Panc1 (cell line): ENCODE measurements at regions not wholly inside any gene's neighbourhood (a gene's known extent, or its start where the extent isn't known, plus 50 kb on each side); places are given as distances from the start of the nearest gene placed in this dataset.
"Not testable (repeated sequence)": the region's sequence is repeated elsewhere in the genome, so short reads cannot be mapped to it uniquely, and the experiment has no call there.

ENCODE experiments used
- ATAC-seq: fragments of 200-7000 bp; cut with Tn5 transposase; 2 replicates; pipeline ENCODE4 v1.9.1; 2020; ENCODE audit warnings: mild to moderate bottlenecking, moderate library complexity
- BruUV-seq: library from RNA; stranded (reverse); fragments of 400-500 nt; replicated peaks from 2 replicates; lab custom pipeline; 2021; lab: Mats Ljungman, UMichigan
- CTCF ChIA-PET: fragments of 300-600 bp; sonication (Branson Sonifier 250); formaldehyde crosslinking; loops from one replicate; lab custom pipeline; 2022; ENCODE audit warnings: antibody characterized with exemption; lab: Charles Lee
- POLR2A ChIA-PET: fragments of 300-600 bp; sonication (Branson Sonifier 250); formaldehyde crosslinking; loops from one replicate; lab custom pipeline; 2022; ENCODE audit warnings: antibody characterized with exemption; lab: Charles Lee
- DNase-seq: peaks from one replicate; pipeline ENCODE4 v3.0.0-alpha.2; 2010; ENCODE audit warnings: low read depth, low spot score
- H3K27ac ChIP-seq: 2 replicates; pipeline ENCODE4 v1.5.1; 2011; ENCODE audit warnings: mild to moderate bottlenecking, low read length, inconsistent platforms
- H3K27me3 ChIP-seq: fragments of 200-500 bp; sonication (Bioruptor generic); 2 replicates; pipeline ENCODE4 v1.6.0; 2014; ENCODE audit warnings: low read length, inconsistent platforms; ENCODE audit not compliant: control insufficient read depth, insufficient read depth
- H3K36me3 ChIP-seq: fragments of 200-500 bp; sonication (Bioruptor generic); 2 replicates; pipeline ENCODE4 v1.5.1; 2014; ENCODE audit warnings: inconsistent platforms, mild to moderate bottlenecking, low read length, moderate library complexity; ENCODE audit not compliant: control insufficient read depth, insufficient read depth
- H3K4me1 ChIP-seq: 2 replicates; pipeline ENCODE4 v1.5.1; 2011; ENCODE audit warnings: inconsistent platforms, mild to moderate bottlenecking, low read length, moderate library complexity; ENCODE audit not compliant: control insufficient read depth, insufficient read depth
- H3K4me3 ChIP-seq, 2 experiments: 2 replicates each; pipeline ENCODE4 v1.5.1; 2011 to 2012; ENCODE audit warnings: low read depth in 2 of 2, low read length in 2 of 2, mild to moderate bottlenecking in 2 of 2, inconsistent platforms in 1 of 2, moderate library complexity in 1 of 2
- H3K9me3 ChIP-seq: fragments of 200-500 bp; sonication (Bioruptor generic); 2 replicates; pipeline ENCODE4 v1.5.1; 2014; ENCODE audit warnings: low read depth, mild to moderate bottlenecking, inconsistent platforms, low read length, moderate library complexity; ENCODE audit not compliant: control insufficient read depth, insufficient read depth
- CTCF ChIP-seq: fragments of 450-650 bp; IDR thresholded peaks from 2 replicates; pipeline ENCODE4 v1.5.1; 2017; ENCODE audit warnings: mild to moderate bottlenecking
- POLR2AphosphoS5 ChIP-seq: IDR thresholded peaks from 2 replicates; pipeline ENCODE4 v1.6.1; 2012; ENCODE audit warnings: mild to moderate bottlenecking, low read depth, low read length, moderate library complexity
- REST ChIP-seq, 2 experiments: IDR thresholded peaks; 2 replicates each; pipeline ENCODE4 v1.6.1; 2011 to 2012; ENCODE audit warnings: low read depth in 2 of 2, control low read depth in 1 of 2, low read length in 1 of 2, mild to moderate bottlenecking in 1 of 2, moderate library complexity in 1 of 2; ENCODE audit not compliant: insufficient read depth in 1 of 2
- SIN3A ChIP-seq: IDR thresholded peaks from 2 replicates; pipeline ENCODE4 v1.6.1; 2012; ENCODE audit warnings: low read depth, mild to moderate bottlenecking, low read length, moderate library complexity, borderline replicate concordance; ENCODE audit not compliant: insufficient read depth
- TCF7L2 ChIP-seq: IDR thresholded peaks from 2 replicates; pipeline ENCODE4 v1.6.1; 2011; ENCODE audit warnings: mild to moderate bottlenecking, low read depth, low read length, inconsistent platforms
- in situ Hi-C: cut with HindIII; loops from 2 replicates; pipeline ENCODE4 v1.10.0; 2016; ENCODE audit warnings: low sequenced_read_pairs, low pct_unique_long_range_greater_than_20kb
- intact Hi-C: fragments of 100-400 bp; cut with micrococcal nuclease; formaldehyde crosslinking; loops from one replicate; pipeline ENCODE4 v1.10.0; 2022; ENCODE audit not compliant: unreplicated experiment

- CTCF ChIA-PET = no interaction called here
- Histone ChIP-seq H3K4me3 (no peak overlapping the region), H3K9me3 (no peaks in the 10 kb centered on the region), H3K4me1 (no peaks in the 10 kb centered on the region), H3K27ac (no peak overlapping the region), H3K36me3 (no peaks in the 10 kb centered on the region), H3K27me3 (peaks cover 8% of the 10 kb centered on the region)
- no peak for TF ChIP-seq REST (IDR thresholded peaks at IDR 0.05; ENCODE audit: insufficient read depth in 1 of 2, low read depth in 2 of 2, low read length in 1 of 2)
- TF ChIP-seq POLR2AphosphoS5 = no peak
- TF ChIP-seq SIN3A = no peak
- TF ChIP-seq TCF7L2 = no peak
- TF ChIP-seq CTCF = no peak
- DNase-seq (no peak), ATAC-seq (no peak)
- intact Hi-C loops (no loop called here), in situ Hi-C loops (no loop called here)
- no TSS peak for BruUV-seq
- POLR2A ChIA-PET = no interaction called here
Observed at GRCh38 chr16:5166486-5166885, 68.9 kb upstream of the EEF2KMT start.

GRCh38 chr16:5165429-5165828 lies 67.8 kb upstream of the EEF2KMT start:
- ATAC-seq, H3K4me1 ChIP-seq, CTCF ChIA-PET, DNase-seq, H3K4me3 ChIP-seq, H3K36me3 ChIP-seq, intact Hi-C loops, BruUV-seq, POLR2A ChIA-PET, H3K27me3 ChIP-seq, H3K27ac ChIP-seq, H3K9me3 ChIP-seq, in situ Hi-C loops: not testable (repeated sequence)

DNA sequence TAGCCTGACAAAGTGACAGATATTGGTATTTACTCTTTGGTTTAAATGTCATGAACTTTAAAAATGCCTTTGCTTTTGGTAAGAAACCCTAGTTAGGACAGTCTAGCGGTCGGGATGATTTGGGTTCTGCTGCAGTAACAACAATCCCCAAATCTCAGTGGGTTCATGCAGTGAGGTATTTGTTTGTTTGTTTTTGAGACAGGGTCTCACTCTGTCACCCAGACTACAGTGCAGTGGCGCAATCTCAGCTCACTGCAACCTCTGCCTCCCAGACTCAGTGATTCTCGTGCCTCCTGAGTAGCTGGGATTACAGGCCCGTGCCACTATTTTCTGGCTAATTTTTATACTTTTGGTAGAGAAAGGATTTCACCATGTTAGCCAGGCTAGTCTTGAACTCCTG lies 65.2 kb upstream of the EEF2KMT start:
- H3K27me3 ChIP-seq, H3K9me3 ChIP-seq, DNase-seq, H3K27ac ChIP-seq, H3K4me1 ChIP-seq, intact Hi-C loops, H3K36me3 ChIP-seq, POLR2A ChIA-PET, BruUV-seq, ATAC-seq, CTCF ChIA-PET, H3K4me3 ChIP-seq, in situ Hi-C loops: not testable (repeated sequence)

GRCh38 chr16:5161888-5162287 lies 64.3 kb upstream of the EEF2KMT start:
- H3K36me3 ChIP-seq, ATAC-seq, POLR2A ChIA-PET, DNase-seq, intact Hi-C loops, H3K27me3 ChIP-seq, BruUV-seq, H3K9me3 ChIP-seq, H3K4me3 ChIP-seq, H3K4me1 ChIP-seq, CTCF ChIA-PET, in situ Hi-C loops, H3K27ac ChIP-seq: not testable (repeated sequence)

GRCh38 chr16:5160010-5160409 lies 62.4 kb upstream of the EEF2KMT start:
- H3K27ac ChIP-seq, DNase-seq, H3K4me1 ChIP-seq, intact Hi-C loops, H3K4me3 ChIP-seq, H3K36me3 ChIP-seq, BruUV-seq, H3K9me3 ChIP-seq, CTCF ChIA-PET, in situ Hi-C loops, H3K27me3 ChIP-seq, ATAC-seq: not testable (repeated sequence)
- POLR2A ChIA-PET = interaction anchor here (0.6 kb wide), 1 partner anchor 1327 kb away, joined by 5 read pairs; no protein-coding TSS in a partner anchor
